GM18517 (cell line): ENCODE measurements at regions not wholly inside any gene's neighbourhood (a gene's known extent, or its start where the extent isn't known, plus 50 kb on each side); places are given as distances from the start of the nearest gene placed in this dataset.
"Not testable (repeated sequence)": the region's sequence is repeated elsewhere in the genome, so short reads cannot be mapped to it uniquely, and the experiment has no call there.

Experiments
- ATAC-seq: cut with Tn5 transposase; IDR thresholded peaks from one replicate; pipeline ENCODE4 v1.9.1; 2021; ENCODE audit warnings: mild to moderate bottlenecking, moderate library complexity; ENCODE audit not compliant: unreplicated experiment

GRCh38 chr4:130859991-130860390 is 1764.0 kb downstream of the C4orf33 start:
- ATAC-seq = no peak

DNA sequence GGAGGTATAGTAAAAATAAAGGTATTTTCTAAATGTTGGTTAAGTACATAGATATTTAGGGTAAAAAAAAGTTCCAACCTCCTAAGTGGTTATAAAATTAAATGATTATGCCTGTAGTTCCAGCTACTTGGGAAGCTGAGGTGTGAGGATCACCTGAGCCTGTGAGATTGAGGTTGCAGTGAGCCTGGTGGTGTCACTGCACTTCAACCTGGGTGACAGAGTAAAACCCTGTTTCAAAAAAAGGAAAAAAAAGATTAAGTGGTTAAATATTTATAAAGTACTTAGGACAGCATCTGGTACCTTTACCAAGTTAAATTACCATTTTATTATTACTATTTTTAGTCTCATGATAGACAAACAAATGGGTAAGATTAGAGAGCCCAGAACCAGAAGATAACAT is 1801.0 kb downstream of the C4orf33 start:
- no peak for ATAC-seq

- ATAC-seq = no peak
Measured at GRCh38 chr4:130901321-130901720, 1805.4 kb downstream of the C4orf33 start.

DNA sequence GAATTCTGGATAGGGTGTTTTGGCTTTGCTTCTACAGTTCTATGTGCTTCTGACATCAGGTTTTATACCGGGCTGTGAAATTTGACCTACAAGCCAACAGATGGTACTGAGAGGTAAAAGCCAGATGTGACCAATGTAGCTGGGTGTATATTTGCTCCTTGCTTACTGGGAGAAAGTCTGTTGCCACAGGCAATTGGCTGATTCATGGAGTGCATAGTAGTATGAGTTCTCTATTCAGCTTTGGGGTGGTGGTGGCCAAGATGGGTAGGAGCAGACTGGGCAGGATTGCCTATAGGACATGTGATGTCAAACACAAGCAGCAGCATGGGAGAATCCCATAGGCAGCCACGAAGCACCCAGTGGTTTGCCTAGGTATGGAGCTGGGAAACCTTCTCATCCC is 1827.0 kb downstream of the C4orf33 start:
- ATAC-seq = no peak

- ATAC-seq = no peak
Measured at GRCh38 chr4:130955520-130955919, 1859.6 kb downstream of the C4orf33 start.

GRCh38 chr4:130985371-130985770 is 1889.4 kb downstream of the C4orf33 start:
- ATAC-seq = no peak

GRCh38 chr4:130995988-130996387 is 1900.0 kb downstream of the C4orf33 start:
- no peak for ATAC-seq

GRCh38 chr4:131001371-131001770 is 1905.4 kb downstream of the C4orf33 start:
- no peak for ATAC-seq

DNA sequence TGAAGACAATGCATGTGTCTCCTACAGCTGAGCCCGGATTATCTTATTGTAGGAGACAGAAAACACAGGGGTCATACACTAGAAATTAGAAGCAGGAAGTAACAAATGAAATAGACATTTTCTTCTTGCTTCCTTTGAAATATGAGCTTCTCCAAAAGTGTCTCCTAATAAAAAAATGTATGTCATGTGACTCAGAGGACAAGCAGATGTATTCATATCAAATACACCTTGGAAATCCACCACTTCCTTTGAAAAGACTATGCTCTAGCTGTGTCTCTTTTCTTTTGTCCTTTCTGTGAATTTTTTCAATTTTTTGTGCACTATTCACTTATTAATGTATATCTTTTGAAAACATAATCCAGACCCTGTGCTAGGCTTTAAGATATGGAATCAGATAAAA is 1906.2 kb downstream of the C4orf33 start:
- no peak for ATAC-seq

- no peak for ATAC-seq
Measured at GRCh38 chr4:131006388-131006787, 1910.4 kb downstream of the C4orf33 start.

DNA sequence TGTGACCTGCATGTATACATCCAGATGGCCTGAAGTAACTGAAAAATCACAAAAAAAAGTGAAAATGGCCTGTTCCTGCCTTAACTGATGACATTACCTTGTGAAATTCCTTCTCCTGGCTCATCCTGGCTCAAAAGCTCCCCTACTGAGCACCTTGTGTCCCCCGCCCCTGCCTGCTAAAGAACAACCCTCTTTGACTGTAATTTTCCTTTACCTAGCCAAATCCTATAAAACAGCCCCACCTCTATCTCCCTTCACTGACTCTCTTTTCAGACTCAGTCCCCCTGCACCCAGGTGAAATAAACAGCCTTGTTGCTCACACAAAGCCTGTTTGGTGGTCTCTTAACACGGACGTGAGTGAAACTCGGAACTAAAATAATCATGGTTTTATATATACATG is 1916.0 kb downstream of the C4orf33 start:
- not testable (repeated sequence) for ATAC-seq

- ATAC-seq = no peak
Measured at GRCh38 chr4:131013226-131013625, 1917.3 kb downstream of the C4orf33 start.

DNA sequence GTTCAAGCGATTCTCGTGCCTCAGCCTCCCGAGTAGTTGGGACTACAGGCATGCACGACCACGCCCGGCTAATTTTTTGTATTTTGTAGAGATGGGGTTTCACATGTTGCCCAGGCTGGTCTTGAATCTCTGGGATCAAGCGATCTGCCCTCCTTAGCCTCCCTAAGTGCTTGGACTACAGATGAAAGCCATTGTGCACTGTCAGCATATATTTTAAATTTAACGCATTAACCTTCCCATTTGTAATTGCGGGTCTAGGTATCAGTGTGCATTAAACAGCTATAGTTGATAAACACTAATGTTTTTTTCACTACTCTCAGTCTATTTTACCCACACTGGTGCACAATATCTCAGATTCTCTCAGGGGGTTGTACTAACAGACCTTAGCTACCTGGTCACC is 1930.8 kb downstream of the C4orf33 start:
- no peak for ATAC-seq

GRCh38 chr4:131044368-131044767 is 1948.4 kb downstream of the C4orf33 start:
- ATAC-seq = no peak

GRCh38 chr4:131046821-131047220 is 1950.9 kb downstream of the C4orf33 start:
- ATAC-seq = no peak

GRCh38 chr4:131052646-131053045 is 1956.7 kb downstream of the C4orf33 start:
- ATAC-seq = no peak

DNA sequence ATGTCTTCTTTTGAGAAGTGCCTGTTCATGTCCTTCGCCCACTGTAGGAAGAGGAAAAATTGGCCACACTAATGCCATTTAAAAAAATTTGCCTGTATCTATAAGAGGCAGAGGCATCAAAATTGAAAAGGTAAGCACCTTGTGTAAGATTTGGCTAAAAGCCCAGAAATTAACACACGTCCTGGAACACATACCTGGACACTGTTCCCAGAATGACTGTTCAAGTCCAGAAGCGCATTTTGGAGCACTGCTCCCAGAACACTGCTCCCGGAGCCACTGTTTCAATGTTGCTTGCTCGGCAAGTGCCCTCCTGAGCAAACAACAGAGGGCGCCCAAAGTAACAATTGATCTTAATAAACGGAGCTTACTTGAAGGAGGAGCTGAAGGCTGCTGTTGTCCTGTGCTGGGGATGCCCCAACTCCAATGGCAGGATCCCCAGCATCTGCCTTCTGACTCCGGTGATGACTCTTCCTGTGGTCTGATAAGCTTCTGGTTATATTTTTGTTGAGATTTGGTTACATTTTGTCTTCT is 1958.6 kb downstream of the C4orf33 start:
- no peak for ATAC-seq

- no peak for ATAC-seq
Measured at GRCh38 chr4:131061734-131062133, 1965.8 kb downstream of the C4orf33 start.

- no peak for ATAC-seq
Measured at GRCh38 chr4:131063878-131064277, 1967.9 kb downstream of the C4orf33 start.

DNA sequence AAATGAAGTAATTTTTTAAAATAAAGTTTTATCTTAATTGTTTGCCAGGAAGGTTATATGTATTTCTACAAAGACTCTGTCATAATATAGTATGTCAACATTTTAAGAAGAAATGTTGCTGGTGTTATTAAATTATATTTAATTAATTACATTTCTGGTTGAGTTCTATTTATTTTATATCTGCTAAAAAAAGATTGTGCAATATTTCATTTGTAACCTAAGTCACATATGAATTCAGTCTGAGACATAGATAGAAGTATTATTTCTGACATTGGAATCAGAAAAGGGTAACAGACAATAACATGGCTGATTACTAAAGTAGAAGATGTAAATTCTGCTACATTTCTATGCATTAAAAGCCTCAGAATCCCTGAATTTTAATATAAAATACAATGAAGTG is 1985.1 kb downstream of the C4orf33 start:
- no peak for ATAC-seq

DNA sequence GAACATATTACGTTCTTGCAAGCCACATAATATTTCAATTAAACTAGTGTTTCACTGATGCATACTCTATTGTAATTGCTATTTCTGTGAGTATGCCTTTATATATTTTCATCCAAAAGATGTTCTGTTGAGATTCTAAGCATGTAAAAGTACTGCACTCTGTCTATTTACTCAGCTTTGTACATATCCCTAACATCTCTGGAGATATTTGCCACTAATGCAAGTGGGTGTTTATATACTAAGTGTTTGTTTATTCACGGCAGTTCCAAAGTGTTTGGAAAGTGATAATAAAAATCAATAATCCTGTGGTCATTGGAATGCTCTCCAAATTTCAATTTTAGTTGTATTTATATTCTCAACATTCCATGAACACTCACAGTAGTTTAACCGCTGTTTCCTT is 1989.0 kb downstream of the C4orf33 start:
- ATAC-seq = no peak

DNA sequence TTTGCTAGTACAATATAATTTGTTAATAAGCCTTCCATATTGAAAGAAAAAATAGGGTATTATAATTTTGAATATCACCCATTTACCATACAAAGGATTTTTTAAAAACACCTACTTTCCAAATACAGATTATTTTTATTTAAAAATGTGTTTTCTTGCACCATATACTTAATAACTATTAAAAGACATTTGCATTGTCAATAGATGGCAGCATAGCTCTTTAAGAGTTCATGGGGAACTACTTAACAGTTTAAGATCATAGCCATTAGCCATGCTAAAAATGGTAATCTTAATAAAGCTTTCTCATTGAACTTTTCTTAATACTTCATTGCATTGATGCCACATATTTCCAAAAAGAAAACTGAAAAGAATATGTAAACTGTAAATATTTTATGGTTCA is 1995.9 kb downstream of the C4orf33 start:
- ATAC-seq = no peak

DNA sequence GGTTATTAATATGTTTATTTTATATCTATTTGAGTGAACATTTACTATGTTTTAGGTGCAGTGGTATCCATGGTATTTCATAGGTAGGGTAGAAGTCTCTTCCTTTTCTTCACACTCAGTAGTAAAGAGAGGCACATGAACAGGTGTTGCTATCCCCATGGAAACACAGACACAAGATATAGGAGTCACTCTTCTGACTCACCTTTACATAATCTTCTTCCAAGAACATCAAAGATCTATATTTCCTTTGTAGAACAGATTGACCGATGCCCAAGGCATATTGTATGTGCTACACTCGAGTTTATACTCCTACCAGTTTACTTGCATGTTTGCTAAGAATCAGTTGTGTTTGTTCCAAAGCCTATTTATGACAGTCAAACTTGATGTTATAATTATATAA is 1997.4 kb downstream of the C4orf33 start:
- ATAC-seq = no peak

DNA sequence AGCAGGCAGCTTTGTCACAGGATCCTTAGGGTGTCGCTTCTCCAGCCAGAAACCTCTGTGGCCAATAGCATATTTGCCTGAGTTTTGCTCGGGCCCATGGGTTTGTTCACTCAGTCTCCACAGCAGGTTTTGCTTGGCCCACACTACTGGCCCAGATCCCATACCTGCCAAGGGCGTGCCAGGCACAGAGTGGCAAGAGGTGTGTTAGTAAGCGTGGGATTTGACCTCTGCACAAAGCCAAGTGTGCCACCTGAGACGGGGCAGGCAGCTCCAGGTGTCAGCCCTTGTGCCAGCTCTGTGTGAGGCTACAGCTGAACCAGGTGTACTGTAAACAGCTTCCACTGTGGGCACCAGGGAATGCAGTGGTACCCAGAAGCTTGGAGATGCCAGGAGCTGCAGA is 2003.0 kb downstream of the C4orf33 start:
- ATAC-seq = no peak
